ENCODE measurements at regions not wholly inside any gene's neighbourhood (a gene's known extent, or its start where the extent isn't known, plus 50 kb on each side); places are given as distances from the start of the nearest gene placed in this dataset.

DNA sequence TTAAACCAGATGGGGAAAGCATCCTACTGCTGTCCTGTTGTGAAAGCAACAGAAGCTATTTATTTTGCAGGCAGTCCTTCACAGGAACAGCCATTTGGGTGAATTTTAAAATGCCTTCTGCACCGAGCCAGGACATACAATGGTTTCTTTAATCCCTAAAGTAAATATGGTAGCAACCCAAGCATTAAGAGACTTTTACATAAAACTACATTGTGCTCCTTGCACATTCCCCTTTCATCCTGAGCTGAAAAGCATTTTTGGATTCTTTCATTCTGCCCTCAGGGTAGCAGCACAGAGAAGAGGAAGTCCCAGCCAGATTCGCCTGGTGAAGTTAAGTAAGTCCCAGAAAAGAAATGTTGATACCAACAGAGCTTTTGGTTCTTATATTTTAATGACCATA, 84.0 kb upstream of the FAM3C start:
- ChIA-PET POLR2A (no interaction called here), CTCF (no interaction called here)

GRCh38 chr7:121479466-121479865, 83.4 kb upstream of the FAM3C start:
- ChIA-PET CTCF (no interaction called here), POLR2A (no interaction called here)

GRCh38 chr7:121475806-121476205, 79.7 kb upstream of the FAM3C start:
- CTCF ChIA-PET = no interaction called here
- POLR2A ChIA-PET = interaction anchor here (0.7 kb wide), 1 partner anchor 35 kb away, joined by 3 read pairs; no protein-coding TSS in a partner anchor

DNA sequence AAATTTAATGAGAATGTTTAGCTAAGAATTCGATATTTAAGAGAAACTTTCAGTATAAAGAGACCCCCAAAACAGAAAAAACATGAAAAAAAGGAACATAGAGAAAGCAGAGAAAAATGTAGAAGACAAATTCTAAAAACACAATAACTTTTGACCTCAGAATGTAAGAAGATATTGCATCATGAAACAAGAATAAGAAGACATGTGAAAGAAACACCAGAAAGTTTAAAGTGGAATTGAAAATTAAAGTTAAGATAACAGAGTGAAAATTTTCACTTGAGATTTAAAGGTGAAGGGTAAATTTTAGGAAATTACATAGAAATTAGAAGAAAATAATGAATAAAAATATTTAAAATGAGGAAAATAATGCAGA, 78.2 kb upstream of the FAM3C start:
- ChIA-PET CTCF (no interaction called here), POLR2A (no interaction called here)

DNA sequence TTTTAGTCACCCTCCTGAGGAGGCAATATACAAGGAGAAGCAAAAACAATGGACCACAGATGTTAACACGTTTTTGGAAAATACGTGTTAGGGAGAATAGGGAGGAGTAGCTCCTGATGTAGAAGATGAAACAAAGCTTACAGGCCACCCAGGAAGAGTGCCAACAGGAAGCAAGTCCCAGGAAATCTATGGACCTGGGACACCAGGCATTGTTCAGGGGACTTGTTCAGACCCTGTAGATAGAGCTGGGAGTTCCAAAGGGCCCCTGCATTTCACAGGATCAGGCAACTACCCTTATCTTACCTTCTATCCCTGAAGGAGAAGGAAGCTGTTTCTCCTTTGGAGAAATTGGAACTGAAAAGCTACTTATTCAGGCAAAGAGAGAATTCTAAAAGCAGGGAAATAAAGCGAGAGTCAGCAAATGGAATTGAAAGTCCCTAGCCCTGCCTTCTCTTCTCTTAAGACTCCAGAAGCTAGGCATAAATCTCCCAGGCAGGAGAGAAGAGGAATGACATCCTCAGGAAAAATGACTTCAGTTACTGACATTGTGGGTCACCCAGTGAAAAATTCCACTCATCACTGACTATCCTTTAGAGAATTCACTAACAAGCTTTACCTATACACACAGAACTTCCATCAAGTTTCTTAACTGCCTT, 77.7 kb upstream of the FAM3C start:
- POLR2A ChIA-PET = no interaction called here
- CTCF ChIA-PET = no interaction called here

GRCh38 chr7:121466455-121466854, 70.3 kb upstream of the FAM3C start:
- POLR2A ChIA-PET = no interaction called here

GRCh38 chr7:121459148-121459547, 63.0 kb upstream of the FAM3C start:
- CTCF ChIA-PET = no interaction called here

More at GRCh38 chr7:121466455-121466854, 70.3 kb upstream of the FAM3C start:
- CTCF ChIA-PET = no interaction called here

GRCh38 chr7:121456785-121457359, 60.8 kb upstream of the FAM3C start:
- POLR2A ChIA-PET = no interaction called here
- CTCF ChIA-PET = no interaction called here

More at GRCh38 chr7:121459148-121459547, 63.0 kb upstream of the FAM3C start:
- POLR2A ChIA-PET = no interaction called here

GRCh38 chr7:121456015-121456414, 59.9 kb upstream of the FAM3C start:
- CTCF ChIA-PET = no interaction called here
- POLR2A ChIA-PET = interaction anchor here (0.5 kb wide), 1 partner anchor 43 kb away, joined by 4 read pairs; no protein-coding TSS in a partner anchor

DNA sequence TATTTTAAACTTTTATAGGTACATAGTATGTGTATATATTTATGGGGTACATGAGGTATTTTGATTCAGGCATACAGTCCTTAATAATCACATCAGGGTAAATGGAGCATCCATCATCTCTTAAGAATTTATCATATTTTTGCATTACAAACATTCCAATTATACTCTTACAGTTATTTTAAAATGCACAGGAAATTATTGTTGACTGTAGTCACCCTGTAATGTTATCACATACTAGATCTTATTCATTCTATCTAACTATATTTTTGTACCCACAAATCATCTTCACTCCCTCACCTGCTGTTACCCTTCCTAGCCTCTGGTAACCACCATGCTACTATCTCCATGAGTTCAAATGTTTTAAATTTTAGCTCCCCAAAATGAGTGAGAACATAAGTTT, 56.3 kb upstream of the FAM3C start:
- POLR2A ChIA-PET = no interaction called here
- CTCF ChIA-PET = no interaction called here

DNA sequence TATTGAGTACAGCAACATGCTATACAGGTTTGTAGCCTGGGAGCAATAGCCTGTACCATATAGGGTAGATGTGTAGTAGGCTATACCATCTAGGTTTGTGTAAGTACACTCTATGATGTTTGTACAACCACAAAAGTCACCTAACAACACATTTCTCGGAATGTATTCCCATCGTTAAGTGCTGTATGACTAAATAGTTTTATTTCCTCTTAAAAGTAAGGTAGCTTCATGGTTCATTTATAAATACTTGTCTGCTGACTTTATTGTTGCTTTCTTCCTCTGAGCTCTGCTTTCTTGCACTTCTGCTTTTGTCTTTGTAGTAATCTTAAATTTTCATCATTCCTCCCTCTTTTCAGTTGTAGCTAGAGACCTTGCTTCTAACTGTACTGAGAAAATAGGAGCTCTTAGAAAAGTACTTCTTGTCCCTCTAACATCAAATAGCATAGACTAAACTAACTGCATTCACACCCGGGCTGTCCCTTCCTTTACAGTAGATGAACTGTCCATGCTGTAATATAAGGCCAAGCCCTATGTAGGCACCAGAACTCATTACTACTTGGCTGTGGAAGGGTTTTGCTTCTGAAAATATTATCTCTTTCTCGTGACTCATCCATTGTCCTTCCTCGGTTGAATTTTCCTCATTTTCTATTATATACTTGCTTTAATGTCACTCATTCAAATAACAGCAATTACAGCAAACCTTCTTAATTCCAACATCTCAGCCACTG, 55.4 kb upstream of the FAM3C start:
- ChIA-PET CTCF (no interaction called here), POLR2A (no interaction called here)

- ChIA-PET CTCF (no interaction called here), POLR2A (no interaction called here)
Measured at GRCh38 chr7:121450631-121451198, 54.6 kb upstream of the FAM3C start.

GRCh38 chr7:121449735-121450240, 53.7 kb upstream of the FAM3C start:
- ChIA-PET CTCF (no interaction called here), POLR2A (no interaction called here)

DNA sequence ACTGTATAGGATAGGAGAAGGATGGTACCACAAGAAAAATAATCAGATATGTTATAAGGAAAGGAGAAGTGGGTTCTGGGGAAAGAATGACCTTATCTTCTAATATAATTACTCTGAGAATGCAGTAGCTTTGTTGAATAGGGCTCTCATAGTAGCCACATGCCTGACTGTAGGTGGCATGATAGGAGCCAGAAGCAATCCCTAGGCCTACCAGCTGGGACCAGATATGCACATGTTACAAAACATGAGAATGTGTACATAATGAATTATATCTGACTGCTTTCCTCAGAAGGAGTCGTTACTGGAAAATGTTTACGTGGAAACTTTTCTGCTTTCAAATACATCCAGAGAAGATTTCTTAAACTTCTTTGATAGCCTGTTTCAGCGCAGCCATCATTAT, 53.2 kb upstream of the FAM3C start:
- ChIA-PET POLR2A (no interaction called here), CTCF (no interaction called here)

DNA sequence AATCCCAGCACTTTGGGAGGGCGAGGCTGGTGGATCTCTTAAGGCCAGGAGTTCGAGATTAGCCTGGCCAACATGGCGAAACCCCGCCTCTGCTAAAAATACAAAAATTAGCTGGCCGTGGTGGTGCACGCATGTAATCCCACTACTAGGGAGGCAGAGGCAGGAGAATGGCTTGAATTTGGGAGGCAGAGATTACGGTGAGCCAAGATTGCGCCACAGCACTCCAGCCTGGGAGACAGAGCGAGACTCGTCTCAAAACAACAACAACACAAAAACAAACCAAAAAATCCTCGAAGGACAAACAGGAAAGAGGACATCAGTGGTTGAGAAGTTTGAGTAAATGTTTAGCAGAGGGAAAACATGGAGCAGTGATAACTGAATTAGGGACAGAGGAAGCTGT, 52.3 kb upstream of the FAM3C start:
- ChIA-PET POLR2A (no interaction called here), CTCF (no interaction called here)

- ChIA-PET CTCF (no interaction called here), POLR2A (no interaction called here)
Measured at GRCh38 chr7:121447911-121448300, 51.8 kb upstream of the FAM3C start.

DNA sequence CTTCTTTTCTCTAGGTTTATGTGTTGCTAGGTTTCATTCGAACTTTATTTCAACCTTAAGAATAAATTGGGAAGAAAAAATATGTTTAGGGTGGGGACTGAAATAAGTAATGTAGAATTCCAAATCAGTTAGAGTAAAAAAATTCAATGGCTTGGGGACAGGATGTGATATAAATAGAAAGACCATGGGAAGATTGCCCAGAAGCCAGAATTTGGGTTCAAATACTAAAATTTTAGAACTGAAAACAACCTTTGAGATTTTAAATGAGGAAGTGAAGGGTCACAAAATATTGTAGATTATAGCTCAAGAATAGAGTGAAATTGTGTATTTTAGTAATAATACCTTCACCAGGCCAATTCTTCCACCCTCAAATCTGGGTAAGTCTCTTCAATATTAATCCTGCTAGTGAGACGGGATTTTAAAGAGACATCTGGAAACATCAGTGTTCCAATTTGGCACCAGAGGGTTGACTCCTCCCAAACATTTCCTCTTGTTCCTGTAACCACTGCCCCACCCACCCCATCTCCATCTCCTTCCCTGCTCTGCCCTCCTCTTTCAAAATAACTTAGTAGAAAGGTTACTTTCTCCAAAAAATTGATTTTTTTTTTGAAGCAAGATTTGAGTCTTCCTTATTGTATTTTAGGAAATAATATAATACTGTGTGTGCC, 51.3 kb upstream of the FAM3C start:
- ChIA-PET CTCF (no interaction called here), POLR2A (no interaction called here)

DNA sequence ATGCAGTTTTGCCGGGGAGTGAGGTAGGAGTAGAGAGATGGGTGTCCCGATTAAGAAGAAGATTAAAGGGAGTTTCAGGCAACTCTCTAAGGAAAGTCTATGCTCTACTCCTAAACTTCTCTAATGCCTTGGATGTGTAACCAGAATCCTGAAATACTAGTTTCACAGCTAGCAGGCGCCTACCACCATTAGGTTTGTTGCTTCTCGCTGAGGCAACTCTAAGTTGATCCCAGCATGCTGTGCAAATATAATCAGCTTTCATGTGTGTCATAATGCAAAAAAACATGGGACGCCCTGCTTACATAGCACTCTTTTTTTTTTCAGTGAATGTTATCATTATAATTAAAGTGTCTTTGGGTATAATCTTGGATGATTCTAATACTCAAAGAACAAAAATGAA, 50.4 kb upstream of the FAM3C start:
- POLR2A ChIA-PET = no interaction called here
- CTCF ChIA-PET = no interaction called here

Measured in activated CD8-positive, alpha-beta memory T cell treated with anti-CD3 and anti-CD28 coated beads for 36 hours (primary cell).